Endothelial cell of umbilical vein (primary cell): ENCODE measurements at regions not wholly inside any gene's neighbourhood (a gene's known extent, or its start where the extent isn't known, plus 50 kb on each side); places are given as distances from the start of the nearest gene placed in this dataset.

Experiments used
- BruUV-seq: library from RNA; stranded (reverse); fragments of 400-500 nt; replicated peaks from 2 replicates; lab custom pipeline; 2021; lab: Mats Ljungman, UMichigan
- CTCF ChIA-PET: fragments of 300-600, 350-600 bp; sonication (Branson Sonifier 250); formaldehyde crosslinking; loops from one replicate; lab custom pipeline; 2021; ENCODE audit warnings: antibody characterized with exemption, inconsistent platforms; lab: Charles Lee
- POLR2A ChIA-PET: fragments of 300-600, 350-600 bp; sonication (Branson Sonifier 250); formaldehyde crosslinking; loops from one replicate; lab custom pipeline; 2021; ENCODE audit warnings: antibody characterized with exemption, inconsistent platforms; lab: Charles Lee
- DNase-seq: peaks from one replicate; pipeline ENCODE4 v3.0.0-alpha.2; 2011; ENCODE audit warnings: low read depth, low spot score
- FAIRE-seq: peaks from 2 replicates; lab custom pipeline; 2011; peaks lifted over from hg19 to GRCh38; lab: Jason Lieb, UNC
- H2AFZ ChIP-seq: 2 replicates; pipeline ENCODE4 v1.6.0; 2012; ENCODE audit warnings: low read depth, low read length, control low read depth, inconsistent platforms
- H3K27ac ChIP-seq: 2 replicates; pipeline ENCODE4 v1.5.1; 2011; ENCODE audit warnings: low read depth, mild to moderate bottlenecking, control low read depth, low read length, moderate library complexity; ENCODE audit not compliant: insufficient read depth
- H3K27me3 ChIP-seq, 2 experiments: 2 replicates each; pipeline versions ENCODE4 v1.6.0 to v1.6.1; 2011; ENCODE audit warnings: low read length in 2 of 2, mixed read lengths in 1 of 2; ENCODE audit not compliant: control insufficient read depth in 2 of 2, insufficient read depth in 2 of 2
- H3K36me3 ChIP-seq, 2 experiments: 2 replicates in 1 of 2; 3 replicates in 1 of 2; pipeline ENCODE4 v1.5.1; 2011; ENCODE audit warnings: low read length in 2 of 2, mild to moderate bottlenecking in 1 of 2, moderate library complexity in 1 of 2; ENCODE audit not compliant: control insufficient read depth in 2 of 2, insufficient read depth in 2 of 2; ENCODE audit errors: extremely low read depth in 1 of 2
- H3K4me1 ChIP-seq: 3 replicates; pipeline ENCODE4 v1.5.1; 2011; ENCODE audit warnings: mild to moderate bottlenecking, low read length; ENCODE audit not compliant: control insufficient read depth, insufficient read depth; ENCODE audit errors: extremely low read depth
- H3K4me2 ChIP-seq: 2 replicates; pipeline ENCODE4 v1.6.1; 2011; ENCODE audit warnings: low read length, control low read depth, mixed read lengths; ENCODE audit not compliant: insufficient read depth
- H3K4me3 ChIP-seq, 3 experiments: fragments of 200-600 bp in 1 of 3; sonication (generic), shearing (Covaris generic) in 1 of 3; replicated peaks in 1 of 3; 2 replicates each; pipeline ENCODE4 v1.5.1; 2011 to 2016; ENCODE audit warnings: control low read depth in 3 of 3, low read length in 3 of 3, mild to moderate bottlenecking in 2 of 3, inconsistent platforms in 1 of 3, low read depth in 1 of 3, moderate library complexity in 1 of 3; ENCODE audit not compliant: insufficient read depth in 1 of 3
- H3K79me2 ChIP-seq: 2 replicates; pipeline ENCODE4 v1.6.0; 2012; ENCODE audit warnings: low read length, inconsistent platforms; ENCODE audit not compliant: control insufficient read depth, insufficient read depth
- H3K9ac ChIP-seq: replicated peaks from 2 replicates; pipeline ENCODE3; 2011; ENCODE audit warnings: low read length, control low read depth; ENCODE audit not compliant: insufficient read depth; ENCODE audit errors: extremely low read depth
- H3K9me1 ChIP-seq: replicated peaks from 3 replicates; pipeline ENCODE4 v1.6.0; 2011; ENCODE audit warnings: mild to moderate bottlenecking, low read length; ENCODE audit not compliant: control insufficient read depth, insufficient read depth; ENCODE audit errors: extremely low read depth
- H3K9me3 ChIP-seq: replicated peaks from 2 replicates; pipeline ENCODE4 v1.5.1; 2012; ENCODE audit warnings: low read length, inconsistent platforms; ENCODE audit not compliant: control insufficient read depth, insufficient read depth
- H4K20me1 ChIP-seq: replicated peaks from 2 replicates; pipeline ENCODE3; 2011; ENCODE audit warnings: mild to moderate bottlenecking, low read length; ENCODE audit not compliant: control insufficient read depth, insufficient read depth; ENCODE audit errors: extremely low read depth
- FOS ChIP-seq: IDR thresholded peaks from 2 replicates; pipeline ENCODE4 v1.6.1; 2011; ENCODE audit warnings: mild to moderate bottlenecking, low read length, moderate library complexity, borderline replicate concordance; ENCODE audit not compliant: insufficient read depth
- GATA2 ChIP-seq: IDR thresholded peaks from 2 replicates; pipeline ENCODE4 v1.7.0; 2011; ENCODE audit warnings: low read depth, mild to moderate bottlenecking, moderate library complexity, mixed read lengths, low read length; ENCODE audit not compliant: insufficient read length, insufficient read depth
- MYC ChIP-seq: IDR thresholded peaks from one replicate; pipeline ENCODE4 v1.6.1; 2011; ENCODE audit warnings: mild to moderate bottlenecking, low read depth, low read length
- POLR2A ChIP-seq: IDR thresholded peaks from 2 replicates; pipeline ENCODE4 v1.6.1; 2012; ENCODE audit warnings: low read depth, mild to moderate bottlenecking, control low read depth, low read length
- POLR2AphosphoS5 ChIP-seq: IDR thresholded peaks from 2 replicates; pipeline ENCODE4 v1.6.1; 2012; ENCODE audit warnings: low read depth, mild to moderate bottlenecking, control low read depth, low read length, moderate library complexity; ENCODE audit not compliant: insufficient read depth
- dilution Hi-C: fragments of 300-500 bp; cut with MboI; formaldehyde crosslinking; loops from one replicate; pipeline ENCODE4 v1.15.0; 2019; ENCODE audit warnings: low sequenced_read_pairs; ENCODE audit not compliant: extremely low pct_ligation_motif_present
- intact Hi-C: fragments of 100-400 bp; cut with micrococcal nuclease; formaldehyde crosslinking; loops from one replicate; pipeline ENCODE4 v1.10.0; 2022
- TF ChIP-seq, protein P1 (sequence below), 2 donors: IDR thresholded peaks; 1 replicate in 1 of 2; 2 replicates in 1 of 2; pipeline ENCODE4 v1.5.1; 2011; ENCODE audit warnings: low read length in 2 of 2, mild to moderate bottlenecking in 2 of 2, moderate library complexity in 2 of 2, control low read depth in 1 of 2, inconsistent platforms in 1 of 2, low read depth in 1 of 2; ENCODE audit not compliant: insufficient read depth in 1 of 2; ENCODE audit errors: extremely low read depth in 1 of 2
- TF ChIP-seq, protein P2 (sequence below): IDR thresholded peaks from 2 replicates; pipeline ENCODE4 v1.6.1; 2011; ENCODE audit not compliant: insufficient read depth, insufficient read length

DNA sequence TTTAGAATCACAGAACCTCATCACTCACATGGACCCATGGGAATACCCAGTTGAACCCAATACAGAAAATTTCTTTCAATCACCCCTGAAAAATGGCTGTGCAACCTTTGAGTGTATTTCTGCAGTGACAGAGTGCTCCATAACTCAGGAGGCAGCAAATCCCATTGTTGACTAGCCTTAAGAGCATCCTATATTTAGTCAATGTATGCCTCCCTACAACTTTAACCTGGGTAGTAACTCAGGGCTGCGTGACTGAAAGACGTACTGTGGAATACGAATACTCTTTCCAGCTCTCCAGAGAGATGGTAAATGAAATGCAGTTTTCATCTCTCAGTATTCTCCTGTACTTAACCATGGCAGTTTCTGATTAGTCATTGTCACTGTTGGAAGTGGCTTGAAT lies 573.0 kb upstream of the POM121L12 start:
- no peaks in the 10 kb centered on the region for H3K36me3 ChIP-seq
- H2AFZ ChIP-seq, result peak overlapping the region; percentile 25
- H3K27me3 ChIP-seq, result no peaks in the 10 kb centered on the region
- dilution Hi-C loops, result no loop called here
- TF ChIP-seq, protein P1, sequence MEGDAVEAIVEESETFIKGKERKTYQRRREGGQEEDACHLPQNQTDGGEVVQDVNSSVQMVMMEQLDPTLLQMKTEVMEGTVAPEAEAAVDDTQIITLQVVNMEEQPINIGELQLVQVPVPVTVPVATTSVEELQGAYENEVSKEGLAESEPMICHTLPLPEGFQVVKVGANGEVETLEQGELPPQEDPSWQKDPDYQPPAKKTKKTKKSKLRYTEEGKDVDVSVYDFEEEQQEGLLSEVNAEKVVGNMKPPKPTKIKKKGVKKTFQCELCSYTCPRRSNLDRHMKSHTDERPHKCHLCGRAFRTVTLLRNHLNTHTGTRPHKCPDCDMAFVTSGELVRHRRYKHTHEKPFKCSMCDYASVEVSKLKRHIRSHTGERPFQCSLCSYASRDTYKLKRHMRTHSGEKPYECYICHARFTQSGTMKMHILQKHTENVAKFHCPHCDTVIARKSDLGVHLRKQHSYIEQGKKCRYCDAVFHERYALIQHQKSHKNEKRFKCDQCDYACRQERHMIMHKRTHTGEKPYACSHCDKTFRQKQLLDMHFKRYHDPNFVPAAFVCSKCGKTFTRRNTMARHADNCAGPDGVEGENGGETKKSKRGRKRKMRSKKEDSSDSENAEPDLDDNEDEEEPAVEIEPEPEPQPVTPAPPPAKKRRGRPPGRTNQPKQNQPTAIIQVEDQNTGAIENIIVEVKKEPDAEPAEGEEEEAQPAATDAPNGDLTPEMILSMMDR (IDR thresholded peaks at IDR 0.05; ENCODE audit: extremely low read depth in 1 of 2, insufficient read depth in 1 of 2, low read depth in 1 of 2, low read length in 2 of 2), result no peak
- TF ChIP-seq POLR2A (no peak), POLR2AphosphoS5 (no peak), GATA2 (no peak), FOS (no peak), MYC (no peak)
- TF ChIP-seq, protein P2, sequence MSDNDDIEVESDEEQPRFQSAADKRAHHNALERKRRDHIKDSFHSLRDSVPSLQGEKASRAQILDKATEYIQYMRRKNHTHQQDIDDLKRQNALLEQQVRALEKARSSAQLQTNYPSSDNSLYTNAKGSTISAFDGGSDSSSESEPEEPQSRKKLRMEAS, result no peak
- no peak overlapping the region for H3K4me2 ChIP-seq
- no TSS peak for BruUV-seq
- POLR2A ChIA-PET, result no interaction called here
- H3K79me2 ChIP-seq, result no peaks in the 10 kb centered on the region
- intact Hi-C loops, result loop anchor here (5.0 kb wide), 1 partner anchor 105 kb away; no protein-coding TSS in a partner anchor
- no peak overlapping the region for H3K4me3 ChIP-seq
- H3K9me1 ChIP-seq, result no peaks in the 10 kb centered on the region
- H3K9ac ChIP-seq, result no peak overlapping the region
- no peaks in the 10 kb centered on the region for H4K20me1 ChIP-seq
- DNase-seq (no peak), FAIRE-seq (no peak)
- H3K27ac ChIP-seq, result peak overlapping the region; percentile 13
- peaks cover 17% of the 10 kb centered on the region for H3K4me1 ChIP-seq
- CTCF ChIA-PET, result no interaction called here
- H3K9me3 ChIP-seq, result no peaks in the 10 kb centered on the region
